Stimulated activated naive CD8-positive, alpha-beta T cell treated with anti-CD3 and anti-CD28 coated beads, Interleukin-15, amount 100 ng/mL, for 72 hours (primary cell): ENCODE measurements at regions not wholly inside any gene's neighbourhood (a gene's known extent, or its start where the extent isn't known, plus 50 kb on each side); places are given as distances from the start of the nearest gene placed in this dataset.
A peak's percentile ranks its signal among the peaks of the same experiment; 100 is the strongest.
"Not testable (repeated sequence)": the region's sequence is repeated elsewhere in the genome, so short reads cannot be mapped to it uniquely, and the experiment has no call there.

Experiments used
- ATAC-seq: fragments of 150-1000 bp; cut with Tn5 transposase; 2 replicates; pipeline ENCODE4 v1.10.0; 2021; ENCODE audit warnings: mild to moderate bottlenecking, moderate library complexity
- DNase-seq, 2 donors: peaks; one replicate each; pipeline ENCODE4 v3.0.0; 2021 to 2022
- H3K27ac Mint-ChIP-seq, 2 donors: one replicate each; pipeline ENCODE4 v1.8.0; 2022; ENCODE audit warnings: mild to moderate bottlenecking in 2 of 2, mixed read lengths in 2 of 2, moderate library complexity in 2 of 2
- H3K27me3 Mint-ChIP-seq: one replicate; pipeline ENCODE4 v1.8.0; 2022; ENCODE audit warnings: mixed read lengths
- H3K4me1 Mint-ChIP-seq: one replicate; pipeline ENCODE4 v1.8.0; 2022; ENCODE audit warnings: mild to moderate bottlenecking, mixed read lengths
- H3K4me3 Mint-ChIP-seq, 2 donors: one replicate each; pipeline ENCODE4 v1.8.0; 2022; ENCODE audit warnings: mild to moderate bottlenecking in 2 of 2, mixed read lengths in 2 of 2, moderate library complexity in 1 of 2
- H3K9me3 Mint-ChIP-seq, 2 donors: one replicate each; pipeline ENCODE4 v1.8.0; 2022; ENCODE audit warnings: mixed read lengths in 2 of 2

GRCh38 chr3:91348064-91348463 lies 2240.6 kb downstream of the EPHA3 start:
- not testable (repeated sequence) for ATAC-seq, H3K4me3 Mint-ChIP-seq, H3K4me1 Mint-ChIP-seq, H3K27ac Mint-ChIP-seq, DNase-seq, H3K27me3 Mint-ChIP-seq
- peaks cover 22 to 40% of the 10 kb centered on the region in 2 donors for H3K9me3 Mint-ChIP-seq

- not testable (repeated sequence) for DNase-seq, H3K4me1 Mint-ChIP-seq, H3K4me3 Mint-ChIP-seq, H3K27me3 Mint-ChIP-seq, ATAC-seq, H3K27ac Mint-ChIP-seq
- H3K9me3 Mint-ChIP-seq, result peaks cover 15 to 36% of the 10 kb centered on the region in 2 donors
Observed at GRCh38 chr3:91349072-91349471, 2241.7 kb downstream of the EPHA3 start.

- H3K27me3 Mint-ChIP-seq, ATAC-seq, DNase-seq, H3K27ac Mint-ChIP-seq, H3K4me3 Mint-ChIP-seq, H3K4me1 Mint-ChIP-seq: not testable (repeated sequence)
- H3K9me3 Mint-ChIP-seq, result peaks cover 15 to 29% of the 10 kb centered on the region in 2 donors
Observed at GRCh38 chr3:91352161-91352560, 2244.7 kb downstream of the EPHA3 start.

- not testable (repeated sequence) for H3K4me3 Mint-ChIP-seq, H3K4me1 Mint-ChIP-seq
Observed at GRCh38 chr3:91359278-91359677, 2251.9 kb downstream of the EPHA3 start.

GRCh38 chr3:91383100-91383894 lies 2275.9 kb downstream of the EPHA3 start:
- H3K4me1 Mint-ChIP-seq, H3K27me3 Mint-ChIP-seq, DNase-seq, ATAC-seq, H3K4me3 Mint-ChIP-seq: not testable (repeated sequence)
- Mint-ChIP-seq H3K9me3 (peaks cover 20% of the 10 kb centered on the region in 2 donors), H3K27ac (peak overlapping the region in 1 of 2 donors; percentile 81)

More at GRCh38 chr3:91359278-91359677, 2251.9 kb downstream of the EPHA3 start:
- not testable (repeated sequence) for H3K27ac Mint-ChIP-seq, H3K27me3 Mint-ChIP-seq, ATAC-seq, DNase-seq
- H3K9me3 Mint-ChIP-seq, result peaks cover 15 to 20% of the 10 kb centered on the region in 2 donors

- not testable (repeated sequence) for H3K27ac Mint-ChIP-seq, ATAC-seq, H3K4me3 Mint-ChIP-seq, DNase-seq, H3K4me1 Mint-ChIP-seq, H3K27me3 Mint-ChIP-seq
- H3K9me3 Mint-ChIP-seq, result peaks cover 8 to 12% of the 10 kb centered on the region in 2 donors
Observed at GRCh38 chr3:91403938-91404337, 2296.5 kb downstream of the EPHA3 start.

- H3K9me3 Mint-ChIP-seq, DNase-seq, H3K4me3 Mint-ChIP-seq, H3K27ac Mint-ChIP-seq, H3K4me1 Mint-ChIP-seq, H3K27me3 Mint-ChIP-seq, ATAC-seq: not testable (repeated sequence)
Observed at GRCh38 chr3:91442063-91442462, 2334.6 kb downstream of the EPHA3 start.

- not testable (repeated sequence) for H3K27ac Mint-ChIP-seq, H3K27me3 Mint-ChIP-seq, H3K4me3 Mint-ChIP-seq, DNase-seq, ATAC-seq, H3K4me1 Mint-ChIP-seq, H3K9me3 Mint-ChIP-seq
Observed at GRCh38 chr3:91442483-91442882, 2335.1 kb downstream of the EPHA3 start.

- not testable (repeated sequence) for ATAC-seq, H3K4me3 Mint-ChIP-seq, H3K27ac Mint-ChIP-seq, H3K9me3 Mint-ChIP-seq, DNase-seq, H3K27me3 Mint-ChIP-seq, H3K4me1 Mint-ChIP-seq
Observed at GRCh38 chr3:91448379-91448778, 2341.0 kb downstream of the EPHA3 start.

GRCh38 chr3:91466517-91466916 lies 2359.1 kb downstream of the EPHA3 start:
- not testable (repeated sequence) for H3K4me3 Mint-ChIP-seq

GRCh38 chr3:91469251-91469650 lies 2361.8 kb downstream of the EPHA3 start:
- not testable (repeated sequence) for H3K4me1 Mint-ChIP-seq, H3K27ac Mint-ChIP-seq, H3K27me3 Mint-ChIP-seq, H3K9me3 Mint-ChIP-seq, ATAC-seq, H3K4me3 Mint-ChIP-seq, DNase-seq

More at GRCh38 chr3:91466517-91466916, 2359.1 kb downstream of the EPHA3 start:
- not testable (repeated sequence) for ATAC-seq, H3K4me1 Mint-ChIP-seq, H3K27ac Mint-ChIP-seq, H3K9me3 Mint-ChIP-seq, H3K27me3 Mint-ChIP-seq, DNase-seq

GRCh38 chr3:91485026-91485425 lies 2377.6 kb downstream of the EPHA3 start:
- DNase-seq, ATAC-seq, H3K9me3 Mint-ChIP-seq, H3K27ac Mint-ChIP-seq, H3K4me3 Mint-ChIP-seq, H3K27me3 Mint-ChIP-seq, H3K4me1 Mint-ChIP-seq: not testable (repeated sequence)

GRCh38 chr3:91485891-91486290 lies 2378.5 kb downstream of the EPHA3 start:
- ATAC-seq, DNase-seq, H3K4me3 Mint-ChIP-seq, H3K4me1 Mint-ChIP-seq, H3K27me3 Mint-ChIP-seq, H3K9me3 Mint-ChIP-seq, H3K27ac Mint-ChIP-seq: not testable (repeated sequence)

- H3K27me3 Mint-ChIP-seq, H3K4me1 Mint-ChIP-seq, H3K9me3 Mint-ChIP-seq, DNase-seq, H3K27ac Mint-ChIP-seq, H3K4me3 Mint-ChIP-seq, ATAC-seq: not testable (repeated sequence)
Observed at GRCh38 chr3:91497712-91498111, 2390.3 kb downstream of the EPHA3 start.

- H3K9me3 Mint-ChIP-seq, ATAC-seq, H3K27ac Mint-ChIP-seq, H3K27me3 Mint-ChIP-seq, DNase-seq, H3K4me1 Mint-ChIP-seq, H3K4me3 Mint-ChIP-seq: not testable (repeated sequence)
Observed at GRCh38 chr3:91499850-91500249, 2392.4 kb downstream of the EPHA3 start.

GRCh38 chr3:91504874-91505273 lies 2397.5 kb downstream of the EPHA3 start:
- not testable (repeated sequence) for H3K4me1 Mint-ChIP-seq, H3K27me3 Mint-ChIP-seq, ATAC-seq, H3K4me3 Mint-ChIP-seq, DNase-seq, H3K27ac Mint-ChIP-seq, H3K9me3 Mint-ChIP-seq
